ENCODE measurements at regions not wholly inside any gene's neighbourhood (a gene's known extent, or its start where the extent isn't known, plus 50 kb on each side); places are given as distances from the start of the nearest gene placed in this dataset.

- DNase-seq (ENCODE audit: low spot score) = no peak
Measured at GRCh38 chr2:71839826-71840225, 307.8 kb downstream of the CYP26B1 start.

- DNase-seq (ENCODE audit: low spot score) = no peak
Measured at GRCh38 chr2:71834796-71835195, 312.9 kb downstream of the CYP26B1 start.

- peak; percentile 76 for DNase-seq (ENCODE audit: low spot score)
Measured at GRCh38 chr2:71833855-71834560, 313.7 kb downstream of the CYP26B1 start.

- DNase-seq (ENCODE audit: low spot score) = no peak
Measured at GRCh38 chr2:71833272-71833671, 314.4 kb downstream of the CYP26B1 start.

GRCh38 chr2:71832844-71833243 lies 314.8 kb downstream of the CYP26B1 start:
- DNase-seq (ENCODE audit: low spot score) = no peak

GRCh38 chr2:71832388-71832787 lies 315.3 kb downstream of the CYP26B1 start:
- no peak for DNase-seq (ENCODE audit: low spot score)

- peak; percentile 89 for DNase-seq (ENCODE audit: low spot score)
Measured at GRCh38 chr2:71831193-71831577, 316.5 kb downstream of the CYP26B1 start.

GRCh38 chr2:71830497-71831192 lies 317.0 kb downstream of the CYP26B1 start:
- peak; percentile 38 for DNase-seq (ENCODE audit: low spot score)

- peak; percentile 56 for DNase-seq (ENCODE audit: low spot score)
Measured at GRCh38 chr2:71829008-71829407, 318.7 kb downstream of the CYP26B1 start.

GRCh38 chr2:71827973-71828372 lies 319.7 kb downstream of the CYP26B1 start:
- DNase-seq (ENCODE audit: low spot score) = no peak

- no peak for DNase-seq (ENCODE audit: low spot score)
Measured at GRCh38 chr2:71827524-71827901, 320.1 kb downstream of the CYP26B1 start.

- DNase-seq (ENCODE audit: low spot score) = no peak
Measured at GRCh38 chr2:71826826-71827523, 320.7 kb downstream of the CYP26B1 start.

- no peak for DNase-seq (ENCODE audit: low spot score)
Measured at GRCh38 chr2:71826299-71826698, 321.4 kb downstream of the CYP26B1 start.

GRCh38 chr2:71824436-71824835 lies 323.2 kb downstream of the CYP26B1 start:
- no peak for DNase-seq (ENCODE audit: low spot score)

- DNase-seq (ENCODE audit: low spot score) = no peak
Measured at GRCh38 chr2:71823526-71823925, 324.1 kb downstream of the CYP26B1 start.

GRCh38 chr2:71822463-71822862 lies 325.2 kb downstream of the CYP26B1 start:
- DNase-seq (ENCODE audit: low spot score) = no peak

GRCh38 chr2:71821856-71822255 lies 325.8 kb downstream of the CYP26B1 start:
- DNase-seq (ENCODE audit: low spot score) = no peak

- DNase-seq (ENCODE audit: low spot score) = no peak
Measured at GRCh38 chr2:71816815-71817214, 330.8 kb downstream of the CYP26B1 start.

GRCh38 chr2:71815701-71816474 lies 331.8 kb downstream of the CYP26B1 start:
- no peak for DNase-seq (ENCODE audit: low spot score)

GRCh38 chr2:71814885-71815284 lies 332.8 kb downstream of the CYP26B1 start:
- DNase-seq (ENCODE audit: low spot score) = no peak

- DNase-seq (ENCODE audit: low spot score) = no peak
Measured at GRCh38 chr2:71813807-71814470, 333.7 kb downstream of the CYP26B1 start.

GRCh38 chr2:71813315-71813714 lies 334.3 kb downstream of the CYP26B1 start:
- no peak for DNase-seq (ENCODE audit: low spot score)

Measured in GM03348 (cell line).